NCI-H1930 (cell line): ENCODE measurements at regions not wholly inside any gene's neighbourhood (a gene's known extent, or its start where the extent isn't known, plus 50 kb on each side); places are given as distances from the start of the nearest gene placed in this dataset.

Experiments used
- DNase-seq, 2 experiments: peaks; one replicate each; lab custom pipeline; 2025; lab: John Stamatoyannopoulos, UW

GRCh38 chr11:95514416-95515110 lies 275.0 kb downstream of the FAM76B start:
- DNase-seq = no peak

DNA sequence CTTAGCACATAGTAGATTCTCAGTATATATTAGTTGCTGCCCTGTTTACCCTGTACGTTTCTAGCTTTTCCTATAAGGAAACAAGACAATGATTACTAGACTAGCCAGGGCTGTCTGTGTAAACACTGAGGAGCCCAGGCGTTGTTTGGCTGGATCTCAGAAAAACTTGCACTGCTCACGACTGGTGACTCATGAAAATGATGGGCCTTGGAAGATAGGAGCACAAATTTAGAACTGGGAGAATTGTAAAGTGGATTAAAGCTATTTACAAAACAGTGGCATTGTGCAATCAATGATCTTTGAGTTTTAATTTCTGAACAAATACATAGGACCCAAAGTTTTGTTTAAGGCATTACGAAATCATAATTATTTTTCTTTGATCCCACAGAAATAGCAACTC lies 276.9 kb downstream of the FAM76B start:
- DNase-seq = no peak

GRCh38 chr11:95512177-95512576 lies 277.4 kb downstream of the FAM76B start:
- DNase-seq = no peak

DNA sequence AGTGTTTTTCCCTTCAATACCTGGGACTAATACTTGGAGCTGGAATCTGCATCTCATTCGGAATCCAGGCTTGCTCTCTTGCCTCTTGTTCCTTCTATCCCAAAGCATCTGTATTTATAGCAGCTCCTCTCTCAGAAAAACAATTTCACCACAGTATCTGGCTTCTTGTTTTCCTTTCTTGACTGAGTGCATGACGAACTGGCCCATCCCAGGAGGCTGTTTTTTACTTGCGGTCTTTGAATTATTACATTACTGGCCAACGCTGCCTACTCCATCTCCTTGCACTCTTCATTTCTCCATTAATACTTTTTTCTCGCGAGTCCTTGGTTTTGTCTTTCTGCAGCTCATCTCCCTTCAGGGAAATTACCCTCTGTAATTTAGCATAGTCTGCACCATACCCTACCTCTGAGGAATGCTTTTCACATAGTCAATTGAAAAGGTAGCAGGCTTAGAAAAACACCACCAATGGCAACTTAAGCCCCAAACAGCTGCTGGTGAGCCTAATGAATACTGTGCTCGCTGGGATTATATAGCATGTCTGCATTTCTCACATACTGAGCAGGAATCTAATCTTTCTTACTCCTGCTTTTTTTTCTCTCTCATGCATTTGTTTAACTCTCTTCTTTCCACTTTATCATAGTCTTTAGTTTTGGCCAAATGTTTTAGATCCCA lies 277.4 kb upstream of the SESN3 start:
- DNase-seq = no peak

DNA sequence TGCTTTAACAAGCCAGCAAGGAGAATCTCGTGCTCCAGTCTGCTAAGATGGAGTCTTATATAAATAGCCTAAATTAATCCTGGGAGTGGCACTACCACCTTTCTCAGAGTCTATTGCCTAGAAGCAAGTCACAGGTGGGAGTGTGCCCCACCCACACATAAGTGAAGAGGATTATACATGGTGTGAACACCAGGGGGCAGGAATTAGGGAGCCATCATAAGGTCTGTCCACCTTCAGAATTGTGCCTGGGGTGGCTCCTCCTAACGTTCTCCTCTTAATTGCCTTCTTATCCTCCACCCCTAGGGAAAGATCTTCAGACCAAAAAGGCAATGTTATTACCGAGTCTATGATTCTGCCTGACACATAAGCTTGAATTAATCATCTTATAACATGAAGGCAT lies 276.8 kb upstream of the SESN3 start:
- no peak for DNase-seq

- no peak for DNase-seq
These were observed 275.8 kb upstream of the SESN3 start for GRCh38 chr11:95506777-95507176.

DNA sequence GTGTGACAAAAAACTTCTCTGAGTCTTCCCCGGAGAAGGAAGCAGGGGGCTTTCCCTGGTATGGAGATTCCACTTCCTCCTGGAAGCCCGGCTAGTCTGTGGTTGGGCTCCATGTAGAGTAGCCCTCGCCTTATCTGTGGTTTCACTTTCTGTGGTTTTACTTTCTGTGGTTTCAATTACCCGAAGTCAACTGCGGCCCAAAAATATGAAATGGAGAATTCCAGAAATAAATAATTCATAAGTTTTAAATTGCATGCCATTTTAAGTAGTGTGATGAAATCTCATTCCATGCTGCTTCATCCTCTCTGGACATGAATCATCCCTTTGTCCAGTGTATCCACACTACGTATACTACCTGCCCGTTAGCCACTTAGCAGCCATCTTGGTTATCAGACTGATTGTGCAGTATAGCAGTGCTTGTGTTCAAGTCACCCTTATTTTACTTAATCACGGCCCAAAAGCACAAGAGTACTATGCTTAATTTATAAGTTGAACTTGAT lies 275.0 kb upstream of the SESN3 start:
- DNase-seq = no peak

DNA sequence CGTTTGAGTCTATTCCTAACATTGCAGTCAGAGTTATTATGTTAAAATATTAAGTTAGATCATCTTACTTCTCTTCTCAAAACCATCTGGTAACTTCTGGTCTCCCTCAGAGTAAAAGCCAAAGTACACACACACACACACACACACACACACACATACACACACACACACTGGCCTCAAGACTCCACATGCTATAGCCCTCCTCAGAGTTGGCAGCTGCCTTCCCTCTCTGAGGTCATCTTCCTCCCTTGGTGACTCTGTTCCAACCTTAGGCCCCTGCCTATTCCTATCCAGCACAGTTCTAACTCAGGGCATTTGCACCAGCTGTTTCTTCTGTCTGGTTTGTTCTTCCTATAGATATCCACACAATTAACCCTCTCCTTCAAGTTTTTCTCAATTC lies 272.0 kb upstream of the SESN3 start:
- no peak for DNase-seq

GRCh38 chr11:95502522-95502921 lies 271.5 kb upstream of the SESN3 start:
- DNase-seq = no peak

GRCh38 chr11:95501761-95502266 lies 270.8 kb upstream of the SESN3 start:
- DNase-seq = no peak

- no peak for DNase-seq
These were observed 269.5 kb upstream of the SESN3 start for GRCh38 chr11:95500466-95500865.

- no peak for DNase-seq
These were observed 268.6 kb upstream of the SESN3 start for GRCh38 chr11:95499516-95500135.

DNA sequence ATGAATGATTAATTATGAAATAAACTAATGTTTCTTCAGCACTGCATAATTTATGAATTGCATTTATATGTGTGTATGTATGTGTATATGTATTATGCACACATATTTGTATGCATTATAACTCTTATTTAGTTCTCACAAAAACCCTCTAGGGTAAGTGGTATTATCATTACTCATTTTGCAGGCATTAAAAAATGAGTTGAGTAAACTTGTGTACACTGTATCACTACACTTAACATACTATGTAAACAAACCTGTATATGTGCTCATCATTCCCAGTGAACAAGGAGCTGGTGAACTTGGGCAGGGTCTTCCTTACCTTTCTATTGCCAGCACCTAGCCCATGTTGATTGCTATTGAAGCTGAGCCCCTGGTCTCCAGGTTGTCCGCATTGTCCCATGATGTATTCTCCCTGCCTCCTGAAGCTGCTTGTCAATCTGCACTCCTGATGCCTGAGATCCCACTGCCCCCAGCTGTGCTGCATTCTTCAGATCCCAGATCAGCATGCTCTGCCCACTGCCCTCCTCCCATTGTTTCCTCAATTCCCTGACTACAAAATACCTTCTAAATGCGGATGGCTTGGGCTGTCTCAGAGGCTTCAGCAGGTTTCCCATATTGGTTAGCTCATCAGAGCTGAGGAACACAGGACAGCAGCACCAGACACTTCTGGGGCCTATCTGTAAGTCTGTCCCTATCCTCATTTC lies 267.9 kb upstream of the SESN3 start:
- DNase-seq = no peak

GRCh38 chr11:95496901-95497300 lies 265.9 kb upstream of the SESN3 start:
- DNase-seq = no peak

- no peak for DNase-seq
These were observed 264.7 kb upstream of the SESN3 start for GRCh38 chr11:95495706-95496105.

DNA sequence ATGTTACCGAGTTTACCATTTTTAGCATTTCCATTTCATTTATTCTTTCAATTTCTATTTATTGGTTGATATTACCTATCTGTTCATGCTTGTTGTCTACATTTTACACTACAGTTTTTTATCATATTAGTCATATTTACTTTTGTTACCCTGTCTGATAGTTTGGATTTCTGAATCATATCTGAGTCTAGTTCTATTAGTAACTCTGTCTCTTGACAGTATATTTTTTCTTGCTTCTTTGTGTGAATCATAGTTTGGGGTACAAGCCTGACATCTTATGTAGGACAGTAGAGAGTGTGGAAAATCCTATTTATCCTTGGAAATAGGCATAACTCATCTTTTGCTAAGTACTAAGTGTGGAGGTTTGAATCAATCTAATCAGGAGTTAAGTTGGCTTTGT lies 263.9 kb upstream of the SESN3 start:
- DNase-seq = no peak

GRCh38 chr11:95494167-95494566 lies 263.2 kb upstream of the SESN3 start:
- DNase-seq = no peak

GRCh38 chr11:95490625-95491024 lies 259.6 kb upstream of the SESN3 start:
- DNase-seq = no peak

DNA sequence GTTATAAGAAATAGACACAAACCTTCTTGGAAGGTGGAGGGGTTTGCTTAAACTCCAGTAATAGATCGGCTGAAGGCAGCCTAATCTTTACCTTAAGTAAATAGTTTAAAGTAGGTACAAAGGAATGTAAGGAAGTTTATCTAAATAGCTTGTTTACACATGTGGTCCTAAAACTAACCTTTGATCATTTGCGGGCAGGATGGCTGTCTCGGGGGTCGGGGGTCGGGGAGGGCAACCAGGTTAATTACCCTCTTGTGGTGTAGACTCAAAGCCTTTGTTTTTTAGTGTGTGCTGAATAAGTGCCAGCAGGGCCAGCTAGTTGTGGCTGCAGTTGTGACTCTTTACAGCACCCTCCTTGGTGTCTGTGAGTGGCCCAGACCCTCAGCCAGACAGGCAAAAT lies 256.9 kb upstream of the SESN3 start:
- no peak for DNase-seq

GRCh38 chr11:95487391-95487790 lies 256.4 kb upstream of the SESN3 start:
- no peak for DNase-seq

DNA sequence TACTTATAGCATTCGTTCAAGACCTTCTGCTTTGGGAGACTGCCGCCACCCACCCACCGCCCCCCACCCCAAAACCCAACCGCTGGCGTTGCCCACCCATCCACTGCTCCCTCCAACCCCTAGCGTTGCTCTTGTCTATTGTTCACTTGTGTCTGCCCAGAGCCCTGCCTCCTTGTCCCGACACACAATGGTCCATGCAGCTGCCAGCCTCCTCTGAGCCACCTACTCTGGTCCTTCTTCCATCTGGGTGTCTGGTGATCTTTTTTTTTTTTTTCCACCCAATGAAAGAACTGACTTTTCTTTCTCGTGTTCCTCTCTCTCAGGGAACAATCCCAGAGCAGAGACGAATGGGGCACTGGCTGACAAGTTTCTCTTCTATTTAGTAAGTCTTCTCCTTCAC lies 256.0 kb upstream of the SESN3 start:
- no peak for DNase-seq

GRCh38 chr11:95486466-95486865 lies 255.5 kb upstream of the SESN3 start:
- DNase-seq = no peak
